ENCODE measurements at regions not wholly inside any gene's neighbourhood (a gene's known extent, or its start where the extent isn't known, plus 50 kb on each side); places are given as distances from the start of the nearest gene placed in this dataset.

DNA sequence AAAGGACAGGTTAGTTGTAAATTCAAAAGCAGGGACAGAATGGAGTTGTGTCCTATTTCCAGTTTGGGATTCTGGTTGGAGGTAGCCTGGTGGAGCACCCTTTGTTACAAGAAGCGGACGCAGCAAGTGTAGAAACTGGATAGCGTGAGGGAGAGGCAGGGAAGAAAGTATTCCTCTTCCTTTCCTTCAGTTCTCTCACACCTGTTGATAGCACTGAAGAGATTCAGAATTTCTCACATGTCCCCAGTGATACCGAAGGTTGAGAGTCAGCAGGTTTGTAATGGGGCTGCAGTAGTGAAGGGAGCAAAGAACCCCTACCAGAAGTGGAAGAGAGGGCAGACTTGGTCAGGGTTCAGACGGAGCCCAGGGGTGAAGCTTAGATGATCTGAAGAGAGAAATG is 399.2 kb downstream of the SPRY2 start:
- 90% methylated on average over 5 of the region's 5 CpGs for WGBS
- TF ChIP-seq FOXA2 (IDR thresholded peaks at IDR 0.05): no peak
- no peak for TF ChIP-seq RAD21 (IDR thresholded peaks at IDR 0.05)
- TF ChIP-seq, protein P1, sequence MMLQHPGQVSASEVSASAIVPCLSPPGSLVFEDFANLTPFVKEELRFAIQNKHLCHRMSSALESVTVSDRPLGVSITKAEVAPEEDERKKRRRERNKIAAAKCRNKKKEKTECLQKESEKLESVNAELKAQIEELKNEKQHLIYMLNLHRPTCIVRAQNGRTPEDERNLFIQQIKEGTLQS (IDR thresholded peaks at IDR 0.05): no peak
- no peak for TF ChIP-seq GABPA (IDR thresholded peaks at IDR 0.05 in 1 of 2, conservative IDR thresholded peaks at IDR 0.05 in 1 of 2)
- TF ChIP-seq, protein P2, sequence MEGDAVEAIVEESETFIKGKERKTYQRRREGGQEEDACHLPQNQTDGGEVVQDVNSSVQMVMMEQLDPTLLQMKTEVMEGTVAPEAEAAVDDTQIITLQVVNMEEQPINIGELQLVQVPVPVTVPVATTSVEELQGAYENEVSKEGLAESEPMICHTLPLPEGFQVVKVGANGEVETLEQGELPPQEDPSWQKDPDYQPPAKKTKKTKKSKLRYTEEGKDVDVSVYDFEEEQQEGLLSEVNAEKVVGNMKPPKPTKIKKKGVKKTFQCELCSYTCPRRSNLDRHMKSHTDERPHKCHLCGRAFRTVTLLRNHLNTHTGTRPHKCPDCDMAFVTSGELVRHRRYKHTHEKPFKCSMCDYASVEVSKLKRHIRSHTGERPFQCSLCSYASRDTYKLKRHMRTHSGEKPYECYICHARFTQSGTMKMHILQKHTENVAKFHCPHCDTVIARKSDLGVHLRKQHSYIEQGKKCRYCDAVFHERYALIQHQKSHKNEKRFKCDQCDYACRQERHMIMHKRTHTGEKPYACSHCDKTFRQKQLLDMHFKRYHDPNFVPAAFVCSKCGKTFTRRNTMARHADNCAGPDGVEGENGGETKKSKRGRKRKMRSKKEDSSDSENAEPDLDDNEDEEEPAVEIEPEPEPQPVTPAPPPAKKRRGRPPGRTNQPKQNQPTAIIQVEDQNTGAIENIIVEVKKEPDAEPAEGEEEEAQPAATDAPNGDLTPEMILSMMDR (IDR thresholded peaks at IDR 0.05; ENCODE audit: low read depth, low read length, missing input control): no peak
- TF ChIP-seq NR2F2 (IDR thresholded peaks at IDR 0.05): no peak
- TF ChIP-seq, protein P3, sequence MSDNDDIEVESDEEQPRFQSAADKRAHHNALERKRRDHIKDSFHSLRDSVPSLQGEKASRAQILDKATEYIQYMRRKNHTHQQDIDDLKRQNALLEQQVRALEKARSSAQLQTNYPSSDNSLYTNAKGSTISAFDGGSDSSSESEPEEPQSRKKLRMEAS (IDR thresholded peaks at IDR 0.05): no peak
- TF ChIP-seq YY1 (IDR thresholded peaks at IDR 0.05): no peak
- TF ChIP-seq RXRA (IDR thresholded peaks at IDR 0.05): no peak
- no peak for TF ChIP-seq EGR1 (IDR thresholded peaks at IDR 0.05; ENCODE audit: low read depth in 2 of 2)
- TF ChIP-seq, protein P4, sequence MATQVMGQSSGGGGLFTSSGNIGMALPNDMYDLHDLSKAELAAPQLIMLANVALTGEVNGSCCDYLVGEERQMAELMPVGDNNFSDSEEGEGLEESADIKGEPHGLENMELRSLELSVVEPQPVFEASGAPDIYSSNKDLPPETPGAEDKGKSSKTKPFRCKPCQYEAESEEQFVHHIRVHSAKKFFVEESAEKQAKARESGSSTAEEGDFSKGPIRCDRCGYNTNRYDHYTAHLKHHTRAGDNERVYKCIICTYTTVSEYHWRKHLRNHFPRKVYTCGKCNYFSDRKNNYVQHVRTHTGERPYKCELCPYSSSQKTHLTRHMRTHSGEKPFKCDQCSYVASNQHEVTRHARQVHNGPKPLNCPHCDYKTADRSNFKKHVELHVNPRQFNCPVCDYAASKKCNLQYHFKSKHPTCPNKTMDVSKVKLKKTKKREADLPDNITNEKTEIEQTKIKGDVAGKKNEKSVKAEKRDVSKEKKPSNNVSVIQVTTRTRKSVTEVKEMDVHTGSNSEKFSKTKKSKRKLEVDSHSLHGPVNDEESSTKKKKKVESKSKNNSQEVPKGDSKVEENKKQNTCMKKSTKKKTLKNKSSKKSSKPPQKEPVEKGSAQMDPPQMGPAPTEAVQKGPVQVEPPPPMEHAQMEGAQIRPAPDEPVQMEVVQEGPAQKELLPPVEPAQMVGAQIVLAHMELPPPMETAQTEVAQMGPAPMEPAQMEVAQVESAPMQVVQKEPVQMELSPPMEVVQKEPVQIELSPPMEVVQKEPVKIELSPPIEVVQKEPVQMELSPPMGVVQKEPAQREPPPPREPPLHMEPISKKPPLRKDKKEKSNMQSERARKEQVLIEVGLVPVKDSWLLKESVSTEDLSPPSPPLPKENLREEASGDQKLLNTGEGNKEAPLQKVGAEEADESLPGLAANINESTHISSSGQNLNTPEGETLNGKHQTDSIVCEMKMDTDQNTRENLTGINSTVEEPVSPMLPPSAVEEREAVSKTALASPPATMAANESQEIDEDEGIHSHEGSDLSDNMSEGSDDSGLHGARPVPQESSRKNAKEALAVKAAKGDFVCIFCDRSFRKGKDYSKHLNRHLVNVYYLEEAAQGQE (IDR thresholded peaks at IDR 0.05): no peak
- no peak for TF ChIP-seq JUND (IDR thresholded peaks at IDR 0.05)
- no peak overlapping the region for H3K9ac ChIP-seq (ENCODE audit: low read depth in 1 of 2, low read length in 2 of 2)
- no peaks in the 10 kb centered on the region for H3K4me1 ChIP-seq (ENCODE audit: control insufficient read depth in 4 of 4, insufficient read depth in 4 of 4, low read length in 3 of 4)
- H3K27me3 ChIP-seq (ENCODE audit: control insufficient read depth in 4 of 4, insufficient read depth in 4 of 4, low read length in 3 of 4): no peaks in the 10 kb centered on the region
- no peak overlapping the region for H3K4me3 ChIP-seq (ENCODE audit: low read depth in 1 of 3, low read length in 3 of 3)
- H3K36me3 ChIP-seq (ENCODE audit: control insufficient read depth in 4 of 4, insufficient read depth in 3 of 4, low read depth in 1 of 4, low read length in 3 of 4): no peaks in the 10 kb centered on the region
- no peak overlapping the region for H3K27ac ChIP-seq (ENCODE audit: low read depth in 1 of 2, low read length in 2 of 2)
- H3K9me3 ChIP-seq (ENCODE audit: control insufficient read depth in 4 of 4, low read length in 3 of 4): no peaks in the 10 kb centered on the region
- DNase-seq (ENCODE audit: low spot score): no peak

DNA sequence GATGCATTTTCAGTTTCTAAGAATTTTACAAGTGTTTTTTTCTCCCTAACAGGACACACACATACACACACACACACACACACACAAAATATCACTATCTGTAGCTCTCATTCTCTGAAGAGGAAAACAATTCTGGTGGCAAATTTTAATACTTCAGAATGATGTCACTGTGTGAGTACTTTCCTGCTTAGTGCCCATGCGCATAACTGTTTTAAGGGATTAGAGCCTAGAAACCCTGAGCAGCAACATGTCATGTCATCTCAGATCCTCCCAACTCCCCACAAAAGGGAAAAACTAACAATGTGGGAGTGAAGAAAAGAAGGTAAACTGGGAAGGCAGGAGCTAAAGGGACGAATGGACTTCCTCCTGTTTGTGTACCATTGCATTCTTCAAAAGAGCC is 401.2 kb downstream of the SPRY2 start:
- Histone ChIP-seq H3K4me1 (ENCODE audit: control insufficient read depth in 4 of 4, insufficient read depth in 4 of 4, low read length in 3 of 4) (no peaks in the 10 kb centered on the region), H3K4me3 (ENCODE audit: low read depth in 1 of 3, low read length in 3 of 3) (no peak overlapping the region), H3K36me3 (ENCODE audit: control insufficient read depth in 4 of 4, insufficient read depth in 3 of 4, low read depth in 1 of 4, low read length in 3 of 4) (no peaks in the 10 kb centered on the region), H3K9ac (ENCODE audit: low read depth in 1 of 2, low read length in 2 of 2) (no peak overlapping the region), H3K27me3 (ENCODE audit: control insufficient read depth in 4 of 4, insufficient read depth in 4 of 4, low read length in 3 of 4) (no peaks in the 10 kb centered on the region), H3K27ac (ENCODE audit: low read depth in 1 of 2, low read length in 2 of 2) (no peak overlapping the region), H3K9me3 (ENCODE audit: control insufficient read depth in 4 of 4, low read length in 3 of 4) (no peaks in the 10 kb centered on the region)
- no peak for DNase-seq (ENCODE audit: low spot score)
- 75% methylated on average over 2 of the region's 2 CpGs for WGBS
- no peak for TF ChIP-seq SP1 (IDR thresholded peaks at IDR 0.05)
- no peak for TF ChIP-seq HNF4G (IDR thresholded peaks at IDR 0.05)
- TF ChIP-seq YY1 (IDR thresholded peaks at IDR 0.05): no peak
- no peak for TF ChIP-seq NR2F2 (IDR thresholded peaks at IDR 0.05)
- TF ChIP-seq EGR1 (IDR thresholded peaks at IDR 0.05; ENCODE audit: low read depth in 2 of 2): no peak
- TF ChIP-seq FOXA2 (IDR thresholded peaks at IDR 0.05): no peak
- no peak for TF ChIP-seq RXRA (IDR thresholded peaks at IDR 0.05)
- TF ChIP-seq, protein P2 (IDR thresholded peaks at IDR 0.05; ENCODE audit: low read depth, low read length, missing input control): no peak
- TF ChIP-seq, protein P3 (IDR thresholded peaks at IDR 0.05): no peak
- no peak for TF ChIP-seq TAF1 (conservative IDR thresholded peaks at IDR 0.05)
- no peak for TF ChIP-seq JUND (IDR thresholded peaks at IDR 0.05)
- no peak for TF ChIP-seq FOXA1 (IDR thresholded peaks at IDR 0.05)
- TF ChIP-seq, protein P5, sequence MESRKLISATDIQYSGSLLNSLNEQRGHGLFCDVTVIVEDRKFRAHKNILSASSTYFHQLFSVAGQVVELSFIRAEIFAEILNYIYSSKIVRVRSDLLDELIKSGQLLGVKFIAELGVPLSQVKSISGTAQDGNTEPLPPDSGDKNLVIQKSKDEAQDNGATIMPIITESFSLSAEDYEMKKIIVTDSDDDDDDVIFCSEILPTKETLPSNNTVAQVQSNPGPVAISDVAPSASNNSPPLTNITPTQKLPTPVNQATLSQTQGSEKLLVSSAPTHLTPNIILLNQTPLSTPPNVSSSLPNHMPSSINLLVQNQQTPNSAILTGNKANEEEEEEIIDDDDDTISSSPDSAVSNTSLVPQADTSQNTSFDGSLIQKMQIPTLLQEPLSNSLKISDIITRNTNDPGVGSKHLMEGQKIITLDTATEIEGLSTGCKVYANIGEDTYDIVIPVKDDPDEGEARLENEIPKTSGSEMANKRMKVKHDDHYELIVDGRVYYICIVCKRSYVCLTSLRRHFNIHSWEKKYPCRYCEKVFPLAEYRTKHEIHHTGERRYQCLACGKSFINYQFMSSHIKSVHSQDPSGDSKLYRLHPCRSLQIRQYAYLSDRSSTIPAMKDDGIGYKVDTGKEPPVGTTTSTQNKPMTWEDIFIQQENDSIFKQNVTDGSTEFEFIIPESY (IDR thresholded peaks at IDR 0.05): no peak
- TF ChIP-seq HNF4A (conservative IDR thresholded peaks at IDR 0.05): no peak
- TF ChIP-seq, protein P1 (IDR thresholded peaks at IDR 0.05): no peak

All from liver (tissue), 8 donors.